Heart left ventricle (tissue), 13 donors: ENCODE measurements at regions not wholly inside any gene's neighbourhood (a gene's known extent, or its start where the extent isn't known, plus 50 kb on each side); places are given as distances from the start of the nearest gene placed in this dataset.

Experiments used
- CTCF ChIP-seq, 12 donors: fragments of 200-600 bp; sonication (generic) in 4 of 12; IDR thresholded peaks; one replicate each; pipeline versions ENCODE4 v1.5.0 to v1.8.0; 2018 to 2022; ENCODE audit warnings: antibody characterized with exemption in 12 of 12, mild to moderate bottlenecking in 5 of 12
- POLR2A ChIP-seq, 2 donors: fragments of 450-650 bp; IDR thresholded peaks; one replicate each; pipeline ENCODE4 v1.6.1; 2017; ENCODE audit warnings: antibody characterized with exemption in 2 of 2, mild to moderate bottlenecking in 2 of 2, moderate library complexity in 2 of 2
- donor health status: ischemic (EF 13 %, LVEDD 7.1; RV severe dilation, severe dysfunction).
- donor health status: DM: no; HTN: yes; CAD: no.
- donor health status: DM: no; HTN: no; CAD: no.
- donor health status: ischemic (EF 25% LVEDD 6.9; RV normal size, moderate dysfunction).
- donor health status: ischemic (EF 25% LVEDD 5.7; RV mildly dilated, moderate dysfunction).
- donor health status: ischemic (EF 35%, LVEDD 5.7; RV mildly dilated, moderate dysfunction).
- donor health status: nonischemic (EF 11% LVEDD 7.7; RV severe dilation, severe dysfunction).
- donor health status: DM: yes; HTN: yes; CAD: no.
- donor health status: PGD.
- donor health status: ischemic (EF 29% LVEDD 5.4; RV normal size, mild dysfunction).
- donor health status: nonischemic (EF 23%, LVEDD 6.1; RV moderate dilation, normal function).

- TF ChIP-seq CTCF (IDR thresholded peaks at IDR 0.05) (no peak), POLR2A (IDR thresholded peaks at IDR 0.05) (no peak)
These were observed 363.4 kb downstream of the OTOL1 start for GRCh38 chr3:161859865-161860450.
